ENCODE measurements at regions not wholly inside any gene's neighbourhood (a gene's known extent, or its start where the extent isn't known, plus 50 kb on each side); places are given as distances from the start of the nearest gene placed in this dataset.
"Not testable (repeated sequence)": the region's sequence is repeated elsewhere in the genome, so short reads cannot be mapped to it uniquely, and the experiment has no call there.

DNA sequence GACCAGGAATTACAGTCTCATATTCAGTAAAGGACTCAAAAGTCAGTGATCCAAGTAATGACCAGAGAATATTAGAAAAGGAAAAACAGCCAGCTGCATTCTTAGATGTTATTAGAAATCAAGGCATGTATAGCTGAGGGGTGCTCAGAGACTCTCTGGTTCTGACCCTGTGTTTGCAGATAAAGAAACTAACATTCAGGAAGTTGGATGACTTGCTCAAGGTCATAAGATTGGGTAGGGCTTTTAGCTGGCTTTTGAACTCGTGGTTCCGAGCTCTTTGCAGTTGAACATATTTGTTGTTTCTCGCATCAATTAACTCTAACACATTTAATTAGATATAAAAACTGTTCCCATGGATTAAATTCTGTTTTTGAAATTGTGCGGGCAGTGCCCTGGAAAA, 62.5 kb upstream of the ENPP6 start:
- DNase-seq: no peak

DNA sequence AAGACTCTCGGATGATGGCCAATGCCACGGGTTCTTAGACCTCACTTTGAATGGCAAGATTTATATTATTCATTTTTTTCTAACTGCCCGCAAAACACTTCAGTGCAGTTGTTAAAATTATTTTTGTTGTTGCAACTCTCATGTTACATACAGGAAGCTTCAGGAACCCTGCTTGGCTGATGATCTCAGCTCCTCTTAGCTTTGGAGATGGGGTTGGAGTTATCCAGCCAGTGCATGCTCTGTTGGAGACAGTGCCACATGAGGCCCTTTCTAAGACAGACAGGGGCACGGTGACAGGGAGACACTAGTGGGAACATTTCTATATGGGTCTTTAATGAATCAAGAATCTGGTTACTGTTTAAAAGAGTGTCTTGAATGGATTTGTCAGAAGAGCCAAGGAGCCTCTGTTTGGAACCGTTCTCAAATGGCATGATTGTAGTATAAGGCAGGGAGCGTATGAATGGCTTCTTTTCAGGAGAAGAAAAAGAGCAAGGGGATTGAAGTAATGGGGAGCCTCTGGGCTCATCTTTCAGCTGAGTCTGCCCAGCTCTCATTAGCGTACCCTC, 61.9 kb upstream of the ENPP6 start:
- DNase-seq: peak; percentile 24

GRCh38 chr4:184277769-184278168, 60.1 kb upstream of the ENPP6 start:
- not testable (repeated sequence) for DNase-seq

- DNase-seq: not testable (repeated sequence)
Measured at GRCh38 chr4:184277010-184277409, 59.3 kb upstream of the ENPP6 start.

GRCh38 chr4:184276346-184276745, 58.7 kb upstream of the ENPP6 start:
- DNase-seq: not testable (repeated sequence)

- DNase-seq: no peak
Measured at GRCh38 chr4:184275766-184276165, 58.1 kb upstream of the ENPP6 start.

DNA sequence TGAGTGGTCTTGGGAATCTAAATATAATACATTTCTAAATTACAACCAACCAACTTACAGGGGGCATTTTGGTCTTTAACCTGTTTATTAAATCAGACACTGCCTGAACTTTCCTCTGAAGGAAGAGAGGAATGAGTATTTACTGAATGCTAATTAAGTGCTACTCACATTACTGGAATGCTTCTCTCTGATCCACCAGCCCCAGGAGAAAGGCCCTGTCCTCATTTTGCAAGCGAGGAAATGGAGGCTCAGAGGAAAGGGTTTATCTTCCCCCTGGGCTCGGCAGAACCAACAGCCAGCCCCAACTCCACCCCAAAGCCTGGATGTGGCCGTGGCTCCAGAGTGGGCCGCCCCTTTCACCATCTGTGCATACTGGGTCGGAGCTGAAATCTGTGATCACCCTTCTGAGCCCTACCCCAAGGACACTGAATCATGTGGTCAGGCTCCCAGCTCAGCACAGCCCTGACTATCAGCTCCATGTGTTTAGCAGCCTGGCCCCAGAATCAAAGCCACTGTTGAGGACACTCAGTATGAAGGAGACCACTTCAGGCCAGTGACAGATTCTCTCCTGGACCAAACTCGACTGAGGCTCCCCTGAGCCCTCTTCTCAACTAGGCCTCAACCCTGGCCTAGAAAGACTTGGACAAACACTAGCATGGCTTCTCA, 56.7 kb upstream of the ENPP6 start:
- no peak for DNase-seq

DNA sequence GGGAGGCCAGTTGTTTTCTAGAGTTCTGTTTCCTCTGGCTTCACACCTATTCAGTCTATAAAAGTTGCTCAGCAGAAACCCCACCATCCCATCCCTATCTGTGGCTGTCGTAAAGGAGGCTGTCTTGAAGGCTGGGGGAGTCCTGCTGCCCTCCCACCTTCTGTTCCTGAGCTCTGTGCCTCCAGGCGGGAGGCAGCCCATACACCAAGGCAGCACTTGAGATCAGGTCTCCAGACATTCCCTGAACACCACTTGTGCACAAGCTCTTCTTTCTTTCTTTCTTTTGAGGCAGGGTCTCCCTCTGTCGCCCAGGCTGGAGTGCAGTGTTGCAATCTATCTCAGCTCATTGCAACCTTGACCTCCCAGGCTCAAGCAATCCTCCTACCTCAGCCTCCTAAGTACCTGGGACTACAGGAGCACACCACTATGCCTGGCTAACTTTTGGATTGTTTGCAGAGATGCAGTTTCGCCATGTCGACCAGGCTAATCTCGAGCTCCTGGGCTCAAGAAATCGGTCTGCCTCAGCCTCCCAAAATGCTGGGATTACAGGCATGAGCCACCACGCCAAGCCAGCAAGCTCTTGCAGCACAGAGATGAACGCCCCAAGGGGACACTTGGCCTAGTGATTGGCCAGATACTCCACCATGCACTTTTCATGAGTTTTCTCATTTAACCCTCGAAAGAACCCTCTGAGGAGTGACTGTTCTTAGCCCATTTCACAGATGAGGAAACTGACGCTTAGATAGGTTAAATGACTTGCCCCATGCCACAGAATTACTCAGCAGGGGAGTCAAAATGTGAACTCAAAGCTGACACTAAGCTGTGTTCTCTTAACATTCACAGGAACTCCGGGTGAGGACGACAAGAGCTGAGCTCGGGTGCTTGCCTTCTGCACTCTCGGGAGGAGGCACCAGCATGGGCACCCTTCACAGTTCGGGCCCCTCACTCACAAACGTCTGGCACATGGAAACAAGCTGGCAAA, 55.8 kb upstream of the ENPP6 start:
- no peak for DNase-seq

- DNase-seq: no peak
Measured at GRCh38 chr4:184270808-184271413, 53.2 kb upstream of the ENPP6 start.

GRCh38 chr4:184269879-184270430, 52.3 kb upstream of the ENPP6 start:
- no peak for DNase-seq

DNA sequence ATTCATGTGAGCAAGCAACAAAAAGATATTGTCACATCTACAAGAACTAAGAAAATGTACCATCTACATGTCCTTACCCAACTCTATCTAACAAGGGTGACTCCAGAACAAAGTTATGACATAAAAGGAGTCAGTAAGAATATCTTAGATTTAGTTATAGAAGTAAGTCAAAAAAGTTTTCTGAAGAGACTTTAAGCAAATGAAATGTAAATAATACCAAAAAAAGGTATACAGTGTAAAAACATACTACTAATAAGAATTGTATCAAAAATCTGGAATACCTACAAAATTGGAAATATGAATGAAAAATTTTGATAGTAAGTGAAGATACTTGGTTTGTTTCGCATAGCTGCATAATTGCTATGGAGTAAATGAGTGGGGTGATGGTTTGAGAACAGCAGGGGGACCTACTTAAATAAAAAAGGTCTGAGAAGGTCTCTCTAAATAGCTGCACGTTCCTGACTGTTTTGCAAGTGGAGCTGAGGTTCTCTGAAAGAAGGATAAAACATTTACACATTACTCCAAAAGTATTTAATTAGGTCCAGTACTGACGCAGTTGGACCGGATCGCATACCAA, 51.0 kb upstream of the ENPP6 start:
- DNase-seq: no peak

DNA sequence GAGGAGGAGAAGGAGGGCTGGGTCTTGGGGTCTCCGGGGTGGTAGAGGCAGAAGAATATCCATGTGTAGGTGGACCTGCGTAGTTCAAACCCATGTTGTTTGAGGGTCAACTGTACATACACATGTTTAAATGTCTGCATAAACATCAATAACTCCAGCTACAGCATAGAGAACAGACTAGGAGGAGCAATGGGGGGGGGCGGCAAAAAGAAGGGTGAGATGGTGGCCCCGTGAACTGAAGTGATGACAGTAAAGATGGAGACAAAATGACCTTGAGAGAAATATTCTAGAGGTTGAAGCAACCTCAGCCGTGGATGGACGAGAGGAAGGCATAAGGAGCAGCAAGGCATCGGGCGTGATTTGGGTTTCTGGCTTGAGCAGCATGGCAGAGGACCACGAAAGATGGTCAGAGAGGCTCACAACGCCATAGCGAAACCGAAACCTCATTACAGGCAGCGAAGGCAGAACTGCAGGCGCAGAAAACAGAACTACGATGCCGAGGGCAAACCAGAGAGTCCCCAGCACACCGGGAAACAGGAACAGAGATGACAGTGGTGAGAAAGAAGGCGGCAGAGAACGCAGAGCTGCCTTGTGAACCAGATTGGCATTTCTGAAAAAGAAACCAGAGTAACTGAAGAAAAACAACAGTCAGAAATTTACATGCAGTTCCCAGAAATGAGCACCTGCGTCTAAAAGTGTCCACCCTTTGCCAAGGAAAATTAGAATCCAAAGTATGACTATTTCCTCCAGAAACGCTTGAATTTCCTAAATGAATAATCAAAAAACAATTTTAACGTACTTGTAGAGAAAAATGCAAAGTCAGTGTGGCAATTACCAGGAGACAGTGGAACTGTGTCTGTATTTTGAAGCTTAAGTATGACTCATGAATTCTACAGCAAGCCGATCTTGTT, 50.3 kb upstream of the ENPP6 start:
- DNase-seq: no peak

All from NCI-H2107 (cell line).